ENCODE measurements at regions not wholly inside any gene's neighbourhood (a gene's known extent, or its start where the extent isn't known, plus 50 kb on each side); places are given as distances from the start of the nearest gene placed in this dataset.

- no peak for TF ChIP-seq CTCF (conservative IDR thresholded peaks at IDR 0.05; ENCODE audit: low read length)
- no peak for TF ChIP-seq EZH2phosphoT487 (IDR thresholded peaks at IDR 0.05; ENCODE audit: borderline replicate concordance)
Measured at GRCh38 chr10:83301732-83302131, 837.6 kb upstream of the GHITM start.

All from Loucy (cell line).